ENCODE measurements at regions not wholly inside any gene's neighbourhood (a gene's known extent, or its start where the extent isn't known, plus 50 kb on each side); places are given as distances from the start of the nearest gene placed in this dataset.

DNA sequence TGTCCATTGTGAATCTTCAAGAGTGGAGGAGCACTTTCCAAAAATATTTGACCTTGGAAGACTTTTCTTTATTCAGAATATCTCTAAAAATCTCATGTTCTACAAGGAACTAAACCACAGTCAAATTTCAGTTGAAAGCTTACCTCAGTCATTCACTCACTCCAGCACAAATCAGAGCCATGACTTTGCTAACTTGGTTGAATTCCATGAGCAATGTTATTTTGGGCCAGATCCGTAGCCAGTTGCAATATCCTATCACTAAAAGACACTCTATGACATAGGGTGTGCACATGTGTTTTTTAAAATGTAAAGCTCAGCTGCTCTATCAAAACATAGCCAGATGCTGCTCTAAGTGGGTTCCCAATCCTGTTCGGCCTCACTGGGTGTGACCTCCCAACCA lies 156.1 kb upstream of the ANKRD55 start:
- TF ChIP-seq, protein P1, sequence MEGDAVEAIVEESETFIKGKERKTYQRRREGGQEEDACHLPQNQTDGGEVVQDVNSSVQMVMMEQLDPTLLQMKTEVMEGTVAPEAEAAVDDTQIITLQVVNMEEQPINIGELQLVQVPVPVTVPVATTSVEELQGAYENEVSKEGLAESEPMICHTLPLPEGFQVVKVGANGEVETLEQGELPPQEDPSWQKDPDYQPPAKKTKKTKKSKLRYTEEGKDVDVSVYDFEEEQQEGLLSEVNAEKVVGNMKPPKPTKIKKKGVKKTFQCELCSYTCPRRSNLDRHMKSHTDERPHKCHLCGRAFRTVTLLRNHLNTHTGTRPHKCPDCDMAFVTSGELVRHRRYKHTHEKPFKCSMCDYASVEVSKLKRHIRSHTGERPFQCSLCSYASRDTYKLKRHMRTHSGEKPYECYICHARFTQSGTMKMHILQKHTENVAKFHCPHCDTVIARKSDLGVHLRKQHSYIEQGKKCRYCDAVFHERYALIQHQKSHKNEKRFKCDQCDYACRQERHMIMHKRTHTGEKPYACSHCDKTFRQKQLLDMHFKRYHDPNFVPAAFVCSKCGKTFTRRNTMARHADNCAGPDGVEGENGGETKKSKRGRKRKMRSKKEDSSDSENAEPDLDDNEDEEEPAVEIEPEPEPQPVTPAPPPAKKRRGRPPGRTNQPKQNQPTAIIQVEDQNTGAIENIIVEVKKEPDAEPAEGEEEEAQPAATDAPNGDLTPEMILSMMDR (IDR thresholded peaks at IDR 0.05; ENCODE audit: low read depth, low read length) = no peak
- TF ChIP-seq MYC (IDR thresholded peaks at IDR 0.05; ENCODE audit: low read depth, low read length) (no peak), POLR2A (IDR thresholded peaks at IDR 0.05; ENCODE audit: extremely low read depth, insufficient read length) (no peak)
- TF ChIP-seq, protein P2, sequence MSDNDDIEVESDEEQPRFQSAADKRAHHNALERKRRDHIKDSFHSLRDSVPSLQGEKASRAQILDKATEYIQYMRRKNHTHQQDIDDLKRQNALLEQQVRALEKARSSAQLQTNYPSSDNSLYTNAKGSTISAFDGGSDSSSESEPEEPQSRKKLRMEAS (IDR thresholded peaks at IDR 0.05; ENCODE audit: low read depth, low read length) = no peak
- H3K4me3 ChIP-seq (ENCODE audit: low read depth, low read length) = no peak overlapping the region
- DNase-seq (ENCODE audit: low read depth) = no peak

DNA sequence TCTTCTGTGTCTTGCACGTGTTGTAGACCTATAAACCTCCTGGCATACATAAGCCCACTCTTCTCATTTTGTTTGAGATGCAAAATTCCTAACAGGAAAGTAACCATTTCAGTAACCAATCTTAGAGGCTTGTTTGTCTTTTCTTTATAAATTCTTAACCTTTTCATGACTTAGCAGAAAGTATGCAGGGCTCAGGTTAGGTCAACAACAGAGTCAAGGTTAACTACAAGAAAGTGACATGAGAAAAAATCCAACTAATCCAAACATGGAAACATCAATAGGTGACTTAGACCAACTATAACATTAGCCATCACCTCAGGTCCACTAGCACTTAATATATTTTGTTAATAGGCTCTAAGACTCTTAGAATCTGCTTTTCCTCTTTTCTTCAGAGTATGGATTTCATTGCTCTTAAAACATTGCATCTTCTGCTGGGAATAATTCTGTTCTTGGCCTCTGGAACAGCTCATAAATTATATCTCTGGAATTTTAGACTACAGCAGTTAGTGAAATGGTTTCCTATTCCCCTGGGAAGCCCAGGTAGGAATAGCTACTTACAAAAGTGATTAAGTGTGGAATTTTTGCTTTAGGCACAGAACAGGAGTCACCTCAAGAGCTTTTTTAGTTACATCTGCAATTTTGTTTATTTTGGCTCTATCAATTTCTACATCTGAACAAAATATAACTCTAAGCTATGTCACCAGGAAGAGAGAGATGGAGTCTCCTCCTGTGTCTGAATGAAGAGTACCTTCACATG lies 155.3 kb upstream of the ANKRD55 start:
- no peak for DNase-seq (ENCODE audit: low read depth)
- TF ChIP-seq, protein P2 (IDR thresholded peaks at IDR 0.05; ENCODE audit: low read depth, low read length) = no peak
- TF ChIP-seq POLR2A (IDR thresholded peaks at IDR 0.05; ENCODE audit: extremely low read depth, insufficient read length) (no peak), MYC (IDR thresholded peaks at IDR 0.05; ENCODE audit: low read depth, low read length) (no peak)
- H3K4me3 ChIP-seq (ENCODE audit: low read depth, low read length) = no peak overlapping the region

DNA sequence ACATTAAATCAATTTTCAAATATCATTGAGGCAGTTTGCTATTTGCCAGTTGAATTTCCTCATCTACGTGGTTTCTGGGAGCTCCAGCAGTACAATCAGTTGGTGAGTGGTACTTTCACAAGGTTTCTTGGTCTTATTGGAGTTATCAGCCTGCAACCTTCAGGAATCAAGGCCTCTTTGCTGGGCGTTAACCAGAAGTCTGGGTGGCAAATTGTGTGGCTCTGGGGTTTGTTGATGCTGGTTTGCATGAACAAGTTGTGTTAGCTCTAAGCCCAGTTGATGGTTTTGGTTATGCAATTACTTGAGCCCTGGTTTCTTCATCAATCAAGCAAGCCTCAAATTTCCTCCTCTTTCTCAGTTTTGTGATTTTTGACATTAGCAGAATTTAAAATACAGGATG lies 152.9 kb upstream of the ANKRD55 start:
- H3K4me3 ChIP-seq (ENCODE audit: low read depth, low read length) = no peak overlapping the region
- DNase-seq (ENCODE audit: low read depth) = peak; percentile 93
- no peak for TF ChIP-seq POLR2A (IDR thresholded peaks at IDR 0.05; ENCODE audit: extremely low read depth, insufficient read length)
- no peak for TF ChIP-seq MYC (IDR thresholded peaks at IDR 0.05; ENCODE audit: low read depth, low read length)
- TF ChIP-seq, protein P2 (IDR thresholded peaks at IDR 0.05; ENCODE audit: low read depth, low read length) = no peak
- TF ChIP-seq, protein P1 (IDR thresholded peaks at IDR 0.05; ENCODE audit: low read depth, low read length) = no peak

DNA sequence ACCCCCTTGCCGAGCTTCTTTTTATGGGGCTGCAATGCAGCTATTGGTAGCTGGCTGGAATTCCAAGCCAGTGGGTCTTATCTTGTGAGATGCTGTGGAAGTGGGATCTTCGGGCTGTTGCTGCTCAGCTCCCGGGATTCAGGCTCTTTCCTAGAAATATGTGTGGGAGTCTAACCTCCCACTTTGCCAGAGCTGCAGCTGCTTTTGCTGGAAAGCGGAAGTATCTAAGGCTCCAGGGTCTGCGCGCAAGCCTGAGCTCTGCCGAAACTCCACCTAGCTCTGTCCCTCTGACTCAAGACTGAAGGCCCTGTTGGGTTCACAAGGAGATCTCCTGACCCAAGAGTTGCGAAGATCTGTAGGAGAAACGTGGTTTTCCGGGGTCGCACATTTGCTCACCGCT lies 151.1 kb upstream of the ANKRD55 start:
- TF ChIP-seq MYC (IDR thresholded peaks at IDR 0.05; ENCODE audit: low read depth, low read length) (no peak), POLR2A (IDR thresholded peaks at IDR 0.05; ENCODE audit: extremely low read depth, insufficient read length) (no peak)
- TF ChIP-seq, protein P2 (IDR thresholded peaks at IDR 0.05; ENCODE audit: low read depth, low read length) = no peak
- TF ChIP-seq, protein P1 (IDR thresholded peaks at IDR 0.05; ENCODE audit: low read depth, low read length) = no peak
- DNase-seq (ENCODE audit: low read depth) = peak; percentile 96
- peak overlapping the region; percentile 64 for H3K4me3 ChIP-seq (ENCODE audit: low read depth, low read length)

DNA sequence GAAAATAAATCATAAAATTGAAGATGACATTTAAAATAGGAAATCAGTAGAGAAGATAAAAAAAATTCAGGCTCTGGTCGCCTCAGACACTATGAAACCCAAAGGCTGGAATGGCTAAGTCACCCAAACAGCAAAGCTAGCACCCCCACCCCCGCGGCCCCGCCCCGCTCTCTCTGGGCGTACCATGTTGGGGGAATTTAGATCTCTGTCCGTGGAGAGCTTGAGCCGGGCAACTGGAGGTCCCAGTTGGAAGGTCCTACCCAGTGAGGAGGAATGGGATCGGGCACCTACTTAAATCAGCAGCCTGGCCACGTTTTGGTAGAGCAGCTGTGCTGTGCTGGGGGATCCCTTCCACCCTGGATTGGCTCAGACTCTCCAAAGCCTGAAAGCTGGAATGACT lies 150.6 kb upstream of the ANKRD55 start:
- peak overlapping the region; percentile 64 for H3K4me3 ChIP-seq (ENCODE audit: low read depth, low read length)
- TF ChIP-seq POLR2A (IDR thresholded peaks at IDR 0.05; ENCODE audit: extremely low read depth, insufficient read length) (no peak), MYC (IDR thresholded peaks at IDR 0.05; ENCODE audit: low read depth, low read length) (no peak)
- TF ChIP-seq, protein P1 (IDR thresholded peaks at IDR 0.05; ENCODE audit: low read depth, low read length) = no peak
- TF ChIP-seq, protein P2 (IDR thresholded peaks at IDR 0.05; ENCODE audit: low read depth, low read length) = no peak
- peak; percentile 84 for DNase-seq (ENCODE audit: low read depth)

DNA sequence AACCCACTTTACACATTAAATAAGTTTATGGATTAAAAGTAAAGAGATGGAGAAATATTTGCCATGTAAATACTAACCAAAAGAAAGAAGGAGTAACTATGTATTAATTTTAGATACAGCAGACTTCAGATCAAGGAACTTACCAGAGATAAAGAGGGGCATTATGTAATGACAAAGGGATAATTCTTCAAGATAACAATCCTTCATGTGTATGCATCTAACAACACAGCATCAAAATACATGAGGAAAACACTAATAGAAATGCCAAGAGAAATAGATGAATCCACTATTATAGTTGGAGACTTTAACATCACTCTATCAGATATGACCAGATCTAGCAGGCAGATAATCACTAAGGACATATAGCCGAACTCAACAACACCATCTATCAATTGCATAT lies 149.8 kb upstream of the ANKRD55 start:
- no peak for TF ChIP-seq POLR2A (IDR thresholded peaks at IDR 0.05; ENCODE audit: extremely low read depth, insufficient read length)
- DNase-seq (ENCODE audit: low read depth) = no peak

More for the DNA sequence above, 149.8 kb upstream of the ANKRD55 start:
- H3K4me3 ChIP-seq (ENCODE audit: low read depth, low read length) = peak overlapping the region; percentile 64
